Neural progenitor cell (in vitro differentiated cells): ENCODE measurements at regions not wholly inside any gene's neighbourhood (a gene's known extent, or its start where the extent isn't known, plus 50 kb on each side); places are given as distances from the start of the nearest gene placed in this dataset.

Experiments used
- DNase-seq: peaks from one replicate; pipeline ENCODE4 v3.0.0-alpha.2; 2016; ENCODE audit warnings: low spot score
- H2AFZ ChIP-seq: fragments of 200-600 bp; sonication (generic); replicated peaks from 2 replicates; pipeline ENCODE4 v1.6.1; 2016; ENCODE audit warnings: antibody characterized with exemption
- H3F3A ChIP-seq: fragments of 200-600 bp; sonication (generic); 2 replicates; pipeline ENCODE4 v1.6.1; 2016; ENCODE audit warnings: antibody characterized with exemption, low read depth
- H3K27ac ChIP-seq: fragments of 200-600 bp; sonication (generic); 2 replicates; pipeline ENCODE4 v1.5.1; 2016; ENCODE audit warnings: mild to moderate bottlenecking
- H3K27me3 ChIP-seq: fragments of 200-600 bp; sonication (generic); 2 replicates; pipeline ENCODE4 v1.6.1; 2016; ENCODE audit warnings: mild to moderate bottlenecking, moderate library complexity
- H3K36me3 ChIP-seq: fragments of 200-600 bp; sonication (generic); 2 replicates; pipeline ENCODE4 v1.5.1; 2016
- H3K4me1 ChIP-seq: fragments of 200-600 bp; sonication (generic); 2 replicates; pipeline ENCODE4 v1.6.1; 2016; ENCODE audit warnings: mixed run types
- H3K4me2 ChIP-seq: fragments of 200-600 bp; sonication (generic); 2 replicates; pipeline ENCODE4 v1.6.1; 2016
- H3K4me3 ChIP-seq: fragments of 200-600 bp; sonication (generic); 2 replicates; pipeline ENCODE4 v1.5.1; 2016
- H3K79me2 ChIP-seq: fragments of 200-600 bp; sonication (generic); 2 replicates; pipeline ENCODE4 v1.6.1; 2016; ENCODE audit warnings: low read depth
- H3K9ac ChIP-seq: fragments of 200-600 bp; sonication (generic); 2 replicates; pipeline ENCODE4 v1.6.1; 2016
- H3K9me3 ChIP-seq: fragments of 200-600 bp; sonication (generic); 2 replicates; pipeline ENCODE4 v1.5.1; 2016; ENCODE audit warnings: low read depth
- H4K20me1 ChIP-seq: fragments of 200-600 bp; sonication (generic); 2 replicates; pipeline ENCODE4 v1.6.1; 2016; ENCODE audit warnings: low read depth
- H3K27ac Mint-ChIP-seq: 3 replicates; pipeline ENCODE4 v1.8.0; 2021; ENCODE audit warnings: mixed read lengths
- H3K27me3 Mint-ChIP-seq: 2 replicates; pipeline ENCODE4 v1.8.0; 2022; ENCODE audit warnings: low read depth, mild to moderate bottlenecking, inconsistent platforms, moderate library complexity, mixed read lengths; ENCODE audit not compliant: insufficient read depth
- H3K36me3 Mint-ChIP-seq: 3 replicates; pipeline ENCODE4 v1.8.0; 2021; ENCODE audit warnings: mixed read lengths
- H3K4me1 Mint-ChIP-seq: 3 replicates; pipeline ENCODE4 v1.8.0; 2021; ENCODE audit warnings: mixed read lengths
- H3K4me3 Mint-ChIP-seq: 3 replicates; pipeline ENCODE4 v1.8.0; 2021; ENCODE audit warnings: mild to moderate bottlenecking, moderate library complexity, mixed read lengths
- H3K9me3 Mint-ChIP-seq: 3 replicates; pipeline ENCODE4 v1.8.0; 2020; ENCODE audit warnings: mixed read lengths
- EZH2 ChIP-seq: fragments of 200-600 bp; sonication (generic); IDR thresholded peaks from 2 replicates; pipeline ENCODE4 v1.6.1; 2017; ENCODE audit warnings: antibody characterized with exemption, mild to moderate bottlenecking, moderate library complexity
- EZH2phosphoT487 ChIP-seq: fragments of 200-600 bp; sonication (generic); IDR thresholded peaks from 2 replicates; pipeline ENCODE4 v1.6.1; 2017; ENCODE audit warnings: antibody characterized with exemption
- TF ChIP-seq, protein P1 (sequence below): fragments of 200-600 bp; sonication (generic); IDR thresholded peaks from 2 replicates; pipeline ENCODE4 v1.5.1; 2017; ENCODE audit warnings: antibody characterized with exemption, mild to moderate bottlenecking

DNA sequence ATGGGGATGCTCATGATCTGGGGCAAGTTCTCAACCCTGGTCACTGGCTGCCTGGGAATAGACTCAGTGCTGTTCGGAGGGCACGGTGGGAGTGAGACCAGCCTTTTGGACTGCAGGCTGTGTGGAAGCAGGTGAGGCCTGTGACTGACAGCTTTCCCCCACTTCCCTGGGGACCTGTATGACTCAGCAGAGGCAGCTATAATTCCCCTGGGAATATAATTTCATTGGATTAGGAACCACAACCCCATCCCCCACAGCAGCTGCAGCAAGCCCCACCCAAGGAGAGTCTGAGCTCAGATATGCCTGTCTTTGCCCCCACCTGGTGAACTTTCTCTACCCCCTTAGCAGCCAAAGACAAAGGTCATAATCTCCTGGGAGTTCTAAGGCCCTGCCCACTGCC, 408.6 kb downstream of the PPP3CA start:
- Histone ChIP-seq H3K27ac (no peak overlapping the region), H3K9ac (no peak overlapping the region), H4K20me1 (no peaks in the 10 kb centered on the region), H3K36me3 (no peaks in the 10 kb centered on the region), H3K9me3 (peaks cover 6% of the 10 kb centered on the region), H3K79me2 (no peaks in the 10 kb centered on the region), H3F3A (no peaks in the 10 kb centered on the region), H3K27me3 (no peaks in the 10 kb centered on the region), H3K4me3 (no peak overlapping the region), H3K4me2 (no peak overlapping the region), H3K4me1 (no peaks in the 10 kb centered on the region), H2AFZ (no peak overlapping the region)
- TF ChIP-seq EZH2, result no peak
- no peak for TF ChIP-seq EZH2phosphoT487
- TF ChIP-seq, protein P1, sequence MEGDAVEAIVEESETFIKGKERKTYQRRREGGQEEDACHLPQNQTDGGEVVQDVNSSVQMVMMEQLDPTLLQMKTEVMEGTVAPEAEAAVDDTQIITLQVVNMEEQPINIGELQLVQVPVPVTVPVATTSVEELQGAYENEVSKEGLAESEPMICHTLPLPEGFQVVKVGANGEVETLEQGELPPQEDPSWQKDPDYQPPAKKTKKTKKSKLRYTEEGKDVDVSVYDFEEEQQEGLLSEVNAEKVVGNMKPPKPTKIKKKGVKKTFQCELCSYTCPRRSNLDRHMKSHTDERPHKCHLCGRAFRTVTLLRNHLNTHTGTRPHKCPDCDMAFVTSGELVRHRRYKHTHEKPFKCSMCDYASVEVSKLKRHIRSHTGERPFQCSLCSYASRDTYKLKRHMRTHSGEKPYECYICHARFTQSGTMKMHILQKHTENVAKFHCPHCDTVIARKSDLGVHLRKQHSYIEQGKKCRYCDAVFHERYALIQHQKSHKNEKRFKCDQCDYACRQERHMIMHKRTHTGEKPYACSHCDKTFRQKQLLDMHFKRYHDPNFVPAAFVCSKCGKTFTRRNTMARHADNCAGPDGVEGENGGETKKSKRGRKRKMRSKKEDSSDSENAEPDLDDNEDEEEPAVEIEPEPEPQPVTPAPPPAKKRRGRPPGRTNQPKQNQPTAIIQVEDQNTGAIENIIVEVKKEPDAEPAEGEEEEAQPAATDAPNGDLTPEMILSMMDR, result no peak
- Mint-ChIP-seq H3K9me3 (peaks cover 8% of the 10 kb centered on the region), H3K27ac (no peak overlapping the region), H3K4me1 (no peaks in the 10 kb centered on the region), H3K4me3 (no peak overlapping the region), H3K27me3 (peaks cover 4% of the 10 kb centered on the region), H3K36me3 (no peaks in the 10 kb centered on the region)
- DNase-seq, result no peak

DNA sequence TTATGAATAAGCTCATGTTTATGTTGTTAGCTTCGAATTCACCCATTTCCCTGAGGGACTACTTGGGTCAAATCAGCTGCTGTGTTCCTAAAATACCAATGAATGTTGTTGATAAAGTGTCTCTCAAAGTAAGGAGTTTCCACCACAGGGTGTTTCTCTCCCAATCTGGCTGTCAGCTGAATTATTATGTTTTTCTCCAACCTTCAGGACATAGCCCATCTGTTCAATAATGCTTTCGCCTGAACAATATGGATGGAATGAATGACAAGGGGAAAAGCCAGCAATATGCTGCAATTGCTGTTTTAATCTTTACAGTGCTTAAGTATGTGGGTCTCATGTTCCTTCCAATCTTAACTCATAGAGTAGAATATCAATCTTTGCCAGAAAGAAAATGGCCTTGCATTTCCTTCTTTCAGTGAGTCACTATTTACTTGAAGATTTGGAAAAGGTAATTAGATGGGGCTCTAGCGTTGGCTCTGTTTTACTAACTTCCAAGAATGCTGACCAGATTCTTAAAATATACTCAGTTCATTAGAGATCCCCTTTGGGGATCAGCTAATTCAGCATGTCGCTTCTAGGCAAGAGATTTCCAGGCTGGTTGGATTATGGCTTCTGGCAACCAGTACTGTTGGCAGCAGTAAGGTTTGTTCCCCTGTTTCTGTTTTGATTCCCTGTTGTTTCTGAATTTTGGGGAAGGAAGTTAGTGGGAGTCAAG, 410.5 kb downstream of the PPP3CA start:
- H3K27ac Mint-ChIP-seq, result no peak overlapping the region
- no peaks in the 10 kb centered on the region for H3K4me1 Mint-ChIP-seq
- Histone ChIP-seq H3K9me3 (no peaks in the 10 kb centered on the region), H3K4me2 (no peak overlapping the region), H3K4me3 (no peak overlapping the region), H3K9ac (no peak overlapping the region), H4K20me1 (no peaks in the 10 kb centered on the region), H3K4me1 (no peaks in the 10 kb centered on the region), H3K36me3 (no peaks in the 10 kb centered on the region), H3K27me3 (no peaks in the 10 kb centered on the region), H3K27ac (no peak overlapping the region), H3K79me2 (no peaks in the 10 kb centered on the region), H3F3A (no peaks in the 10 kb centered on the region), H2AFZ (peak overlapping the region; percentile 50)
- H3K36me3 Mint-ChIP-seq, result no peaks in the 10 kb centered on the region
- peaks cover 4% of the 10 kb centered on the region for H3K27me3 Mint-ChIP-seq
- no peak for DNase-seq
- no peak for TF ChIP-seq EZH2phosphoT487
- TF ChIP-seq, protein P1, result no peak
- TF ChIP-seq EZH2, result no peak
- no peak overlapping the region for H3K4me3 Mint-ChIP-seq
- no peaks in the 10 kb centered on the region for H3K9me3 Mint-ChIP-seq

DNA sequence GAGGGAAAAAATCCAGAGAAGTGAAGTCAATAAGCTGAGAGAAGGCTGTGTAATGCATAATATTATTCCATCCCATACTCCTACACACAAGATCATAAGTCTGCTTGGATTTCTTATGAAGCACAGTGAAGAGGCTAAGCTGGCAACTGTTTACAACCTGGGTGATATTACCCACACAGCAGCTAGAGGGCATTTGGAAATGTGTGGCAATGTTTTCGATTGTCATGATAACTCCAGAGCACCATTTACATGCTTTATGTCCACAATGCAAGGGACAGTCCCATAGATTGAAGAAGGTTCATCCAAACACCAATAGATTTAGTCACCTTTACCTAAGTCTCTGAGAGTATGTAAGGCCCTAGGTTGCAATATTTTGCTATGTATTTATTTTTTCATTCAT, 412.2 kb downstream of the PPP3CA start:
- Histone ChIP-seq H3K9me3 (no peaks in the 10 kb centered on the region), H3K27ac (no peak overlapping the region), H3K4me3 (no peak overlapping the region), H3K9ac (no peak overlapping the region), H3K4me1 (peaks cover 3% of the 10 kb centered on the region), H3K27me3 (no peaks in the 10 kb centered on the region), H2AFZ (no peak overlapping the region), H3F3A (no peaks in the 10 kb centered on the region), H3K36me3 (no peaks in the 10 kb centered on the region), H3K4me2 (no peak overlapping the region), H4K20me1 (no peaks in the 10 kb centered on the region), H3K79me2 (no peaks in the 10 kb centered on the region)
- H3K9me3 Mint-ChIP-seq, result no peaks in the 10 kb centered on the region
- TF ChIP-seq, protein P1, result peak; percentile 34
- no peak for TF ChIP-seq EZH2
- no peaks in the 10 kb centered on the region for H3K36me3 Mint-ChIP-seq
- no peak overlapping the region for H3K4me3 Mint-ChIP-seq
- DNase-seq, result no peak
- no peak overlapping the region for H3K27ac Mint-ChIP-seq
- no peaks in the 10 kb centered on the region for H3K4me1 Mint-ChIP-seq
- peaks cover 2% of the 10 kb centered on the region for H3K27me3 Mint-ChIP-seq
